ENCODE measurements at regions not wholly inside any gene's neighbourhood (a gene's known extent, or its start where the extent isn't known, plus 50 kb on each side); places are given as distances from the start of the nearest gene placed in this dataset.

DNA sequence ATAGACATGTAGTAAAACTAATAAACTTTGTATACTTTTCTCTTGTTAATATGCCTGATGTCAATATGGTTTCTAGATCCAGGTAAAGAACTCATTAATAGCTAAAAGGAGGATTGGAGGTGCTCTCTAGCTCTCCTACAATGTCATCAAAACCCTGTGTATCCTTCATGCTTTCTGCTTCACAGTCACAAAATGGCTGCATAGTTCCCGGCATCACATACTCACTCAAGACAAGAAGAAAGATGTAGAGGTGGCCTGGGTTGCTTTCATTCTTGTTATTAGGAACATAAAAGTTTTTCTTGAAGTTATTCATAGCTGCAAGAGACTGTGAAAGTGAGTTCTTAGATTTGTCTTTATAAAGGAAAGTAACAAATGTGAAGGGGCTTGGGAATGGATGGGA lies 149.7 kb upstream of the EEPD1 start:
- Mint-ChIP-seq H3K27ac (no peak overlapping the region), H3K9me3 (no peaks in the 10 kb centered on the region), H3K4me3 (no peak overlapping the region), H3K4me1 (peaks cover 6% of the 10 kb centered on the region), H3K27me3 (no peaks in the 10 kb centered on the region)
- ATAC-seq (no peak), DNase-seq (no peak)

DNA sequence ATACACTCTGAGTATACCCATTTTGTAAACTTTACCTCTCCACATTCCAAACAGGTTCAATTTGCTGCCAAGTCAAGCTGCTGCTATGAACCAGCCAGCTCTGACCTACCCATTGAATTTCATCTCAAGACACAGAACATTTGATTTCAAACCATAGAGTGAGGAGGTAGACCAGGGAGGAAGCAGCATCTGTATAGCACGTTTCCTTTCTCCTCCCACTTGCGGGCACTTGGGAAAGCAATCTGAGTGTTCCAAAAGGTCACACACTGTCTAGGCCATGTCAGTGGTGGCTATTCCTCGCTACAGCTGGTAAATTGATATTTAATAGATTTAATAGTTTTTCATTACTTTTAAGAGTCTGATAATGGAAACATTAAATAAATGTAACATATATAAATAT lies 147.8 kb upstream of the EEPD1 start:
- H3K27ac Mint-ChIP-seq: no peak overlapping the region
- no peaks in the 10 kb centered on the region for H3K27me3 Mint-ChIP-seq
- ATAC-seq: no peak
- H3K4me3 Mint-ChIP-seq: no peak overlapping the region
- DNase-seq: no peak
- peaks cover 6% of the 10 kb centered on the region for H3K4me1 Mint-ChIP-seq
- no peaks in the 10 kb centered on the region for H3K9me3 Mint-ChIP-seq

DNA sequence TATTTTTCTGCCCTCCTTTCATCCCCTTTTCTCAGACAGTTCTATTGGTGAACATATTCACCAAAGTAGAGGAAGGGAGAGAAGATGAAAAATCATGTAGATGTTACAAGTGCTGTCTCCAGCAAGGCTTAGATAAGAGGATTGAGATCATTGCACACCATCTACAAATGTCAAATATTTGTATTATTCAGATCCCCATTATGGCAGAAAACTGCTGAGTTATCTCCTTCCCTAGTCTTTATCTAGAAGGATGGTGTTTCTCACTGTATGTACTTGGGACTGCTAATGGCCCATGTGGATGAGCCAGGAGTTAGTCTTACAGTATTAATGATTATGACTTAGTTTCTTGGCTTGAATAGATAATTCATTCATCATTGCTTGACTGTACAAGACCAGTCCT lies 147.2 kb upstream of the EEPD1 start:
- DNase-seq (no peak), ATAC-seq (no peak)
- Mint-ChIP-seq H3K9me3 (no peaks in the 10 kb centered on the region), H3K4me1 (peaks cover 6% of the 10 kb centered on the region), H3K4me3 (no peak overlapping the region), H3K27me3 (no peaks in the 10 kb centered on the region), H3K27ac (no peak overlapping the region)

DNA sequence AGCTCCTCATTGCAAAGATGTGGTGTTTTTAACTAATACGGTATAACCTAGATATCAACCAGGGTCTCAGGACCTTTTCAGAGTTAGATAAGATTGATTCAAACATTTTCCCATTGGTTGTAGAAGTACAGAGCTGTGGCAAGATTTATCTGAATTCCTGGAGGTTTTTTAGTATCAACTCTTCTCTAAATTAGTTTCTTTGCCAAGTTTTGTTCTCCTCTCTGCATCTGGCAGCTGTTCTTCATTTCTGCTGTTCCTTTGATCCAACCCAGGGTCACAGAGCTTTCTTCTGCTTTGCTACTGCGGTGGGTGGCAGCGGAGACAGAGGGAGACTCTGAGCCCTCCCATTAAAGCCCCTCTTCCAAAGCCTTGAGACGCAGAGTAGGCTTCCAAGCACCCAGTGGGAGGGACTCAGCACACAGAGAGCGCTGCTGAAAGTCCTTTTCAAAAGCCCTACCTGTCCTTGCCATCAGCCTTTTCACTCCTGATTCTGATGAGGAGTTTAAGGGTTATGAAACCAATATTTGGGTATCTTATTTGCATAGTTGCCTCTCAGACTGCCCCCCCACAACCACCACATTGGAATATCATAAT lies 146.3 kb upstream of the EEPD1 start:
- no peaks in the 10 kb centered on the region for H3K9me3 Mint-ChIP-seq
- ATAC-seq: no peak
- peaks cover 6% of the 10 kb centered on the region for H3K4me1 Mint-ChIP-seq
- H3K27me3 Mint-ChIP-seq: no peaks in the 10 kb centered on the region
- DNase-seq: no peak
- no peak overlapping the region for H3K27ac Mint-ChIP-seq
- no peak overlapping the region for H3K4me3 Mint-ChIP-seq

DNA sequence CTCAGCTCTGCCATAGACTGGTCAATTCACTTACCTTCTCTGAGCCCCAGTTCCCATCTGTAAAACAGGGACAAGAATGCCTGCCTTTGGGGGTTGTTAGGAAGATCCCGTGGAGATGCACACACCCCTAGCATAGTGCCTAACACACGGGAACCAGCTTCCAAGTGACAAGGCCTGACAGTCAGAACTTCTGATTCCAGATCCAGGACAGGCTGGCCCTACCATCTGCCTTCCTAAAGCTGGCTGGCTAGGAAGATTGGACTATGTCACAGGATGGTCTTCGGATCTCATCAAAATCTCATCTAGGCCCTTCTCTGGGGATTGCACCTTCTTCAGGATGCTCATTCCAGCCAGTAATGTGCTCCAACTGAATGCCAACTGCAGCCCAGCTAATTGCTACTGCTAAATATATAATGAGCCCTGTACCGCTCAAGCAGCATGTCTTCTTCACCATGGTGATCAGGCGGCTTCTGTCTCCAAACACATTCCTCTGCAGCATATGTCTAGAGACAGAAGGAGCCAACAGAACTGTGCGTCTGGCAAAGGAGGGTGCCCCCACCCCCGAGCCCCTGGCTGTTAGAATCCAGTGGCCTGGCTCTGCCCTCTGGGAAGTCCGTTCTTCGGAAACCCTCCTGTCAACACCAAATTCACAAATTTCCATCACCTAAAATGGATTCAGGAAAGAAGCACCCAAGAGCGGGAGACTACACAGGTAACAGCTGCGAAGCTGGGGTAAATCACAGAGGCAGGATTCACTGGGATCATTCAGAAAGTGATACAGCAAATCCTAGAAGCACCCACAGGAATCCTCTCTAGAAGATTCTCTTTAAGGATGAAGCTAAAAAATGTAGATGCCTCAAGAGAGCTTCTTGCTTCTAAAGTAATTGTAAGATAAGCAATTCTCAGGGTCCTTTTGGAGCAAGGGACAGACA lies 142.1 kb upstream of the EEPD1 start:
- no peaks in the 10 kb centered on the region for H3K27me3 Mint-ChIP-seq
- no peaks in the 10 kb centered on the region for H3K9me3 Mint-ChIP-seq
- H3K27ac Mint-ChIP-seq: peak overlapping the region in 1 of 2 donors; percentile 37
- no peaks in the 10 kb centered on the region for H3K4me1 Mint-ChIP-seq
- ATAC-seq (no peak), DNase-seq (no peak)
- H3K4me3 Mint-ChIP-seq: no peak overlapping the region

DNA sequence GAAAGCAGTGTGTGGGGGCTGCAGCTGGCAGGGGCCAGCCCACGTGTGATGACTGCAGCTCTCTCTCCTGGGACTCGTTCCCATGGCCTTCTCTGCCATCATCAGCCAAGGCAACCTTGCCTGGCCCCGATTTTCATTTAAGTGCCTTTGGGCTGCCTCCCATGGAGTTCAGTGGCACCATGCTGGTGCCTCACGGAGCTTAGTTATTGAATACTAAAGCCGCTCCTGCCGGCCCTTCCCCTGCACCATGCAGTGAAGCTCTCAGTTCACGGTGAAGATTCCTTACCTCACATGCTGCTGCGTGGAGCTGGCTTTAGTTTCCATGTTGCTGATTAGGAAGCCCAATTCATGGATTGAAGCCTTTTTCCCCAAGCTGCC lies 141.5 kb upstream of the EEPD1 start:
- no peak overlapping the region for H3K27ac Mint-ChIP-seq
- no peak for DNase-seq
- H3K4me1 Mint-ChIP-seq: no peaks in the 10 kb centered on the region
- no peak for ATAC-seq
- H3K4me3 Mint-ChIP-seq: no peak overlapping the region
- no peaks in the 10 kb centered on the region for H3K27me3 Mint-ChIP-seq
- no peaks in the 10 kb centered on the region for H3K9me3 Mint-ChIP-seq

DNA sequence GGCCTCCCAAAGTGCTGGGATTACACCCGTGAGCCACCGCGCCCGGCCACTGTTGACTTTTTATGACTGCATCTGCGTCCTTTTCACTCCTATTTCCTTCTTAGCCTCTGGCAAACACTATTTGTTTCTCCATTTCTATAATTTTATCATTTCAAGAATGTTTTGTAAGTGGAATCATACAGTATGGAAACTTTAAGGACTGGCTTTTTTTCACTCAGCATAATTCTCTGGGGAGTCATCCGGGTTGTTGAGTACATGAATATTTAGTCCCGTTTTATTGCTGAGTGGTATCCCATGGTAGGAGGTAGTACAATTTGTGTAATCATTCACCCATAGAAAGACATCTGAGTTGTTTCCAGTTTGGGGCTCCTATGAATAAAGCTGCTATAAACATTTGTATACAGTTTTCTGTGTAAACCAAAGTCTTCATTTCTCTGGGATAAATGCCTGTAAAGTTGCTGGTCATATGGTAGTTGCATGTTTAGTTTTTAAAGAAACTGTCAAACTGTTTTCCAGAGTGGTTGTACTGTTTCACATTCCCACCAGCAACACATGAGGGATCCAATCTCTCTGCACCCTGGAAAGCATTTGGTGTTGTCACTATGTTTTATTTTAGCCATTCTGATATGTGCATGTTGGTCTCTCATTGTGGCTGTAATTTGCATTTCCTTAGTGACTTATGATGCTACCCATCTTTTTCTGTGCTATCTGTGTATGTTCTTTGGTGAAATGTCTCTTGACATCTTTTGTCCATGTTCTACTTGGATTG lies 139.6 kb upstream of the EEPD1 start:
- Mint-ChIP-seq H3K4me1 (no peaks in the 10 kb centered on the region), H3K27ac (no peak overlapping the region), H3K9me3 (no peaks in the 10 kb centered on the region), H3K4me3 (no peak overlapping the region), H3K27me3 (no peaks in the 10 kb centered on the region)
- DNase-seq (no peak), ATAC-seq (no peak)

DNA sequence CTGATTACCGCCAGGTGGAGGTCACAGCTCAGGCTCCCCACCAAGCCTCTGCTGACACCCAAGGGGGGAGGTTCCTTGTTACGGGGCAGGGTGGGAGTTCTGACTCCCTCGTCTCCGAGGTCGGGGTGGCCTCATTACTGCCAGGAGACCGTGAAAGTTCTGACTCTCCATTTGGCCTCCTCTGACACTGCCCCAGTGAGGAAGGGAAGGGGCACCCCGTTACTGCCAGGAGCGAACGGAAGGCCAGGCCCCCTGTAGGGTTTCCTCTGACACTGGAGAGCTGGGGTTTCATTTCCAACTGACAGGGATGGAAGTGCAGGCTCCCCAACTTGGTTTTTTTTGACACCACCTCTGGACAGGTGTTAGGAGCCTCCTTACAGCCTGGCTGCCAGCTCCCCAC lies 138.1 kb upstream of the EEPD1 start:
- H3K4me3 Mint-ChIP-seq: no peak overlapping the region
- ATAC-seq: no peak

DNA sequence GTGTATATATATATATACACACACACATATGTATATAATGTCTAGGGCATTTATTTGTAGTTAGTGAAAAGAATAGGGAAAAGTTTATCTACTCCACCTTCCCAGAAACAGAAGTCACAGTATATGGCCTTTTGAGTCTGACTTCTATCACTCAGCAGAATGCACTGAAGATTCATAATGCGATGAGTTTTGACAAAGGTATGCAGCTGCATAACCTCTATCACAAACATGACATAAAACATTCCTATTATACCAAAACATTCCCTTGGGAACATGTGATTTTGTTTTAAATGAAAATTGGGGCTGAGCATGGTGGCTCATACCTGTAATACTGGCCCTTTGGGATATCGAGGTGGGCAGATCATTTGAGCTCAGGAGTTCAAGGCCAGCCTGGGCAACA lies 137.3 kb upstream of the EEPD1 start:
- no peaks in the 10 kb centered on the region for H3K4me1 Mint-ChIP-seq
- no peaks in the 10 kb centered on the region for H3K9me3 Mint-ChIP-seq
- DNase-seq (no peak), ATAC-seq (no peak)
- H3K4me3 Mint-ChIP-seq: no peak overlapping the region
- no peaks in the 10 kb centered on the region for H3K27me3 Mint-ChIP-seq
- no peak overlapping the region for H3K27ac Mint-ChIP-seq

More for the DNA sequence above, 138.1 kb upstream of the EEPD1 start:
- Mint-ChIP-seq H3K4me1 (no peaks in the 10 kb centered on the region), H3K27me3 (no peaks in the 10 kb centered on the region), H3K27ac (peak overlapping the region in 1 of 2 donors; percentile 38), H3K9me3 (no peaks in the 10 kb centered on the region)
- no peak for DNase-seq

DNA sequence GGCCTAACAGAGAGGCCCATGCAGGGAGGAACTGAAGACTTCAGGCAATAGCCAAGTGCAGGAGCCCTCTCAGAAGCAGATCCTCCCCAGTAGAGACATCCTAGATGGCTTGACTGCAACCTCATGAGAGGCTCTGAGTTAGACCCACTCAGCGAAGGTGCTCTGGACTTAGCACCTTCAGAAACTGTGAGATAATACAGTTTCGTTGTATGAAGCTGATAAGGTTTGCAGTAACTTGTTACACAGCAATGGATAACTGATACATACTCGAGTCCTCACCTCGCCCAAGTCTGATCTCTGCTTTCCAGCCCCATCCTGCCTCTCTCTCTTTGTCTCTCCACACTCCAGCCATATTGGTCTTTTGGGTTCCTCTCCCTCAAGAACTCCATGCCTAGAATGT lies 136.4 kb upstream of the EEPD1 start:
- Mint-ChIP-seq H3K9me3 (no peaks in the 10 kb centered on the region), H3K4me1 (no peaks in the 10 kb centered on the region), H3K4me3 (no peak overlapping the region), H3K27me3 (no peaks in the 10 kb centered on the region), H3K27ac (no peak overlapping the region)
- ATAC-seq: no peak
- no peak for DNase-seq

DNA sequence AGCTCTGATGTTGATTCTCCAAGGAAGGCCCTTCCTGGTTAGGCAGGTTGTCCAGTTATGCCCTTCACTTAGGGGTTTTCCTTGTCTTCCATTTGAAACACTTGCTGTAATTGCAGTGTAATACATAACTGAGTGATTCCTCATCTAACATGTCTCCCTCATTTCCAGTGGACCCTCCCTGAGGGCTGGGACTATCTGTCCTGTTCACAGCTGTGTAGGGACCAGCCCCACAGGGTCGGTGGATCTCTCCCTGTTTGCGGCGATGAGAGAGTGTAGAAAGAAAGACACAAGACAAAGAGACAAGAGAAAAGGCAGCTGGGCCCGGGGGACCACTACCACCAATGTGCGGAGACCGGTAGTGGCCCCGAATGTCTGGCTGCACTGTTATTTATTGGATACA lies 135.9 kb upstream of the EEPD1 start:
- ATAC-seq (no peak), DNase-seq (no peak)
- Mint-ChIP-seq H3K4me3 (no peak overlapping the region), H3K27me3 (no peaks in the 10 kb centered on the region), H3K9me3 (no peaks in the 10 kb centered on the region), H3K4me1 (no peaks in the 10 kb centered on the region), H3K27ac (no peak overlapping the region)

DNA sequence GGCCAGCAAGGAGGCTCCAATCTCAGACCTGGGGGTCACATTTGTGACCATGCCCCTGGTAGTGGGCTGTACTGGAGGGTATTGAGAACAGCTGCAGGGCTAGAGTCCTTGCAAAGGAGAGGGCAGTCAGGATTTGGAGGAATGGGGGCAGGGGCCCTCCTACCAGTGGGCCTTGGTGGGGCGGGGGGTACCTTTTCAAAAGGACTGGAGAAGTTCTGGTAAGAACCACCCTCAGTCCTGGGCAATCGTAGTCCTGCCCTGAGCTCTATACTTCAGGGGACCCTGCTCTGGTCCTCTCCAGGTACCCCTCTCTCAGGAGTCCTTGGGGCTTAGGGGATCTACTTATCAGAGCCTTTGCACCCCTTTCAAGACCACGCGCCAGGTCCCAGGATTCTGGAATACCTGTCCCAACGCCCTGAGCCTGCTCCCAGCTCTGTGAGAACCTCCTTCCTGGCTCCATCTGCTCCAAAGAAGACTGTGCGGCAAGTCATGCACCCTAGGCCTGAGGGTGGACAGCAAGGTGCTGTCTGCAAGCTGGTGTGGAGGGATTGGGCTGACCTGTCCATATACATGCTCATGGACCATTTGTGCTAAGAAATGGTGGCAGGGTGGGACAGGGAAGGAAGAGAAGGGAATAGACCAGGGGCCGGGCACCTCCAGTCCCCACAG lies 134.1 kb upstream of the EEPD1 start:
- H3K27ac Mint-ChIP-seq: peak overlapping the region in 1 of 2 donors; percentile 4
- no peaks in the 10 kb centered on the region for H3K4me1 Mint-ChIP-seq
- H3K27me3 Mint-ChIP-seq: no peaks in the 10 kb centered on the region
- no peak for DNase-seq
- peak; percentile 45 for ATAC-seq
- H3K4me3 Mint-ChIP-seq: no peak overlapping the region
- no peaks in the 10 kb centered on the region for H3K9me3 Mint-ChIP-seq

DNA sequence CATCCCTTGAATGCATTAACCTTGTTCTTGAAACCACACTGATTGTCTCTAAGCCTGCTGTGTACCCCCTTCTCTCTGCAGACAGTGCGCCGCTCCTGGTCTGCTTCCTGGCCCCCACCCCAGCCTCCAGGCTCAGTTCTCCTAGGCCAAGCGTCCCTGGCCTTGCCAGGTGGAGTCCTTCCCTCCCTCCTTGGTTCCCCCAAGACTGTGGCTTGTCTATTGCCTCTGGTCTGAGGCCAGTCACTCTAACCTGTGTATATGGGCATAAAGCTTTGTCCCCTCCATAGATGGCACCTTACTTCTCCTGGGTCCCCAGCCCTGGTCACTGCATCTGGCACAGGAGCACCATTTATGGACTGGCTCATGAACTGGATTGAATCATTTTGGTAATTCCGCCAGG lies 133.5 kb upstream of the EEPD1 start:
- Mint-ChIP-seq H3K9me3 (no peaks in the 10 kb centered on the region), H3K4me1 (no peaks in the 10 kb centered on the region), H3K4me3 (no peak overlapping the region), H3K27me3 (no peaks in the 10 kb centered on the region), H3K27ac (no peak overlapping the region)
- ATAC-seq: peak; percentile 35
- no peak for DNase-seq

DNA sequence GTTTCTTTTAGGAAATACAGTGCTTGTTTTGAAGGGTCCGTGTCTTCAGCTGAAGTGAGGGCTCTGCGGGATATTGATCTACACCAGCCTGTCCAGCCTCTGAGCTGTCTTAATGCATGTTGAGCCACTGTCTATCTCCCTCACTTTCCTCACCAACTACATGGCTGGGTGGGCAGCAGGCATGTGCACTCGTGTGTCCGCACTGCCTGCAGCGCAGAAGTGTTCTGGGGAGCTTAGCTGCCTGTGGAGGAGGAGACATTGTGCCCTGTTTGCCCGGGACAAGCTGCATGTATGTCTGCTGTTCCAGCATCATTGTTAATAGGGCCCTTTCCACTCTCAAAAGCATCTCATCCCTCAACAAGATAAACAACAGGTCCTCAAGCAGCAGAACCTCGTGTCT lies 133.1 kb upstream of the EEPD1 start:
- Mint-ChIP-seq H3K4me1 (no peaks in the 10 kb centered on the region), H3K27ac (no peak overlapping the region), H3K9me3 (no peaks in the 10 kb centered on the region), H3K4me3 (no peak overlapping the region), H3K27me3 (no peaks in the 10 kb centered on the region)
- ATAC-seq: no peak
- no peak for DNase-seq

DNA sequence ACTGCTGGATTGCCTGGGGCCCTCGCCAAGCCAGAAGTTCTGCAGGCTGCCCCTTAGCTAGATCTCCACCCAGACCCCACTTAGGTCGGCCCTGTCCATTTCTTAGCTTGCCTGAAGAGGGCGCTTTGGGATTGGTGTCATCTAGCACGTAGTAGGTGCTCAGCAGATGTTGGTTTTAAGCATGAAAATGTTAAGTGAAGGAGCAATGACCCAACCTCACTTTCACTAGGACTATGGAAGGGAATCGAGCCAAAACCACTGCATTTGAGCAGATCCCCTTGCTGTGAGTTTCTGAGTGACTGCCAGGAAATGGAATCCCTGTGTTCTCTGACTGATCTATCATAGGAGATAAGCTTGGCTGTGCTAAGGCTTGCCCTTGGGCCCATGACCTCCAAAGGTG lies 131.7 kb upstream of the EEPD1 start:
- Mint-ChIP-seq H3K9me3 (no peaks in the 10 kb centered on the region), H3K4me3 (no peak overlapping the region), H3K4me1 (no peaks in the 10 kb centered on the region), H3K27me3 (no peaks in the 10 kb centered on the region), H3K27ac (no peak overlapping the region)
- DNase-seq: no peak
- peak; percentile 15 for ATAC-seq
